Uterus (tissue), 3 donors: ENCODE measurements at regions not wholly inside any gene's neighbourhood (a gene's known extent, or its start where the extent isn't known, plus 50 kb on each side); places are given as distances from the start of the nearest gene placed in this dataset.

Source experiments
- DNase-seq, 2 donors: peaks; one replicate each; pipeline ENCODE4 v3.0.0-alpha.2; 2019 to 2020
- H3K27ac ChIP-seq, 2 donors: fragments of 200-600 bp; sonication (generic); 1 replicate in 1 of 2; 2 replicates in 1 of 2; pipeline ENCODE4 v1.5.1; 2016 to 2018
- H3K27me3 ChIP-seq, 2 donors: fragments of 200-600 bp; sonication (generic); one replicate each; pipeline ENCODE4 v1.5.1; 2018 to 2019; ENCODE audit warnings: control low read depth in 1 of 2
- H3K36me3 ChIP-seq, 2 donors: fragments of 200-600 bp; sonication (generic); one replicate each; pipeline ENCODE4 v1.5.1; 2019; ENCODE audit warnings: control low read depth in 1 of 2
- H3K4me1 ChIP-seq, 2 donors: fragments of 200-600 bp; sonication (generic); one replicate each; pipeline ENCODE4 v1.5.1; 2018 to 2019; ENCODE audit warnings: control low read depth in 1 of 2
- H3K4me3 ChIP-seq, 2 donors: fragments of 200-600 bp; sonication (generic); 1 replicate in 1 of 2; 2 replicates in 1 of 2; pipeline ENCODE4 v1.5.1; 2018 to 2019; ENCODE audit warnings: mild to moderate bottlenecking in 1 of 2
- H3K9me3 ChIP-seq, 2 donors: fragments of 200-600 bp; sonication (generic); one replicate each; pipeline ENCODE4 v1.5.1; 2019; ENCODE audit warnings: control low read depth in 1 of 2
- CTCF ChIP-seq, 4 experiments: fragments of 200-600 bp in 2 of 4; fragments of 450-650 bp in 2 of 4; sonication (generic) in 2 of 4; IDR thresholded peaks; one replicate each; pipeline ENCODE4 v1.5.1; 2016 to 2019; ENCODE audit warnings: antibody characterized with exemption in 4 of 4, mild to moderate bottlenecking in 2 of 4, moderate library complexity in 1 of 4
- POLR2A ChIP-seq, 2 donors: fragments of 450-650 bp; IDR thresholded peaks; one replicate each; pipeline ENCODE4 v1.6.1; 2016; ENCODE audit warnings: antibody characterized with exemption in 2 of 2, mild to moderate bottlenecking in 1 of 2, moderate library complexity in 1 of 2
- intact Hi-C: fragments of 100-400 bp; cut with DNase I; formaldehyde crosslinking; loops from one replicate; pipeline ENCODE4 v1.15.1; 2023; ENCODE audit warnings: low total_unique reads
- donor health status: DM: yes; HTN: yes; CAD: no.

GRCh38 chr2:188204824-188205223 lies 86.8 kb upstream of the GULP1 start:
- no peaks in the 10 kb centered on the region for H3K4me1 ChIP-seq
- H3K27ac ChIP-seq: no peak overlapping the region
- no peak overlapping the region for H3K4me3 ChIP-seq
- H3K27me3 ChIP-seq: no peaks in the 10 kb centered on the region
- no peaks in the 10 kb centered on the region for H3K9me3 ChIP-seq
- TF ChIP-seq POLR2A (IDR thresholded peaks at IDR 0.05): no peak
- TF ChIP-seq CTCF (IDR thresholded peaks at IDR 0.05): no peak
- H3K36me3 ChIP-seq: no peaks in the 10 kb centered on the region
- intact Hi-C loops: no loop called here
- DNase-seq: no peak

GRCh38 chr2:188207554-188207953 lies 84.1 kb upstream of the GULP1 start:
- no peak overlapping the region for H3K4me3 ChIP-seq
- TF ChIP-seq POLR2A (IDR thresholded peaks at IDR 0.05) (no peak), CTCF (IDR thresholded peaks at IDR 0.05) (no peak)
- H3K4me1 ChIP-seq: no peaks in the 10 kb centered on the region
- H3K27ac ChIP-seq: no peak overlapping the region
- H3K27me3 ChIP-seq: no peaks in the 10 kb centered on the region
- intact Hi-C loops: no loop called here
- no peaks in the 10 kb centered on the region for H3K36me3 ChIP-seq
- no peaks in the 10 kb centered on the region for H3K9me3 ChIP-seq
- DNase-seq: no peak

GRCh38 chr2:188209218-188209617 lies 82.5 kb upstream of the GULP1 start:
- intact Hi-C loops: no loop called here
- H3K27me3 ChIP-seq: no peaks in the 10 kb centered on the region
- no peaks in the 10 kb centered on the region for H3K4me1 ChIP-seq
- no peaks in the 10 kb centered on the region for H3K36me3 ChIP-seq
- TF ChIP-seq POLR2A (IDR thresholded peaks at IDR 0.05) (no peak), CTCF (IDR thresholded peaks at IDR 0.05) (no peak)
- no peaks in the 10 kb centered on the region for H3K9me3 ChIP-seq
- DNase-seq: no peak
- H3K27ac ChIP-seq: no peak overlapping the region
- H3K4me3 ChIP-seq: no peak overlapping the region

- DNase-seq: no peak
- Histone ChIP-seq H3K4me1 (no peaks in the 10 kb centered on the region), H3K27me3 (no peaks in the 10 kb centered on the region), H3K27ac (no peak overlapping the region), H3K36me3 (no peaks in the 10 kb centered on the region), H3K4me3 (no peak overlapping the region), H3K9me3 (no peaks in the 10 kb centered on the region)
- no peak for TF ChIP-seq POLR2A (IDR thresholded peaks at IDR 0.05)
- no peak for TF ChIP-seq CTCF (IDR thresholded peaks at IDR 0.05)
- intact Hi-C loops: no loop called here
Measured at GRCh38 chr2:188217264-188217663, 74.4 kb upstream of the GULP1 start.

- Histone ChIP-seq H3K4me3 (no peak overlapping the region), H3K27me3 (no peaks in the 10 kb centered on the region), H3K27ac (no peak overlapping the region), H3K4me1 (no peaks in the 10 kb centered on the region), H3K9me3 (no peaks in the 10 kb centered on the region), H3K36me3 (no peaks in the 10 kb centered on the region)
- DNase-seq: no peak
- TF ChIP-seq POLR2A (IDR thresholded peaks at IDR 0.05) (no peak), CTCF (IDR thresholded peaks at IDR 0.05) (no peak)
- intact Hi-C loops: no loop called here
Measured at GRCh38 chr2:188219541-188219940, 72.1 kb upstream of the GULP1 start.
